Naive thymus-derived CD4-positive, alpha-beta T cell (primary cell): ENCODE measurements at regions not wholly inside any gene's neighbourhood (a gene's known extent, or its start where the extent isn't known, plus 50 kb on each side); places are given as distances from the start of the nearest gene placed in this dataset.

Source experiments
- ATAC-seq: fragments of 150-1000 bp; cut with Tn5 transposase; 2 replicates; pipeline ENCODE4 v1.10.0; 2021; ENCODE audit warnings: mild to moderate bottlenecking, moderate library complexity
- CTCF ChIA-PET: fragments of 350-600 bp; sonication (Branson Sonifier 250); formaldehyde crosslinking; loops from one replicate; lab custom pipeline; 2021; ENCODE audit warnings: antibody characterized with exemption; lab: Charles Lee
- POLR2A ChIA-PET: fragments of 350-600 bp; sonication (Branson Sonifier 250); formaldehyde crosslinking; loops from one replicate; lab custom pipeline; 2021; ENCODE audit warnings: antibody characterized with exemption, inconsistent platforms; lab: Charles Lee
- DNase-seq, 9 donors: peaks; one replicate each; pipeline versions ENCODE4 v3.0.0 to v3.0.0-alpha.2; 2020 to 2022; ENCODE audit warnings: mixed read lengths in 1 of 9
- H3K27ac ChIP-seq: one replicate; pipeline ENCODE4 v1.7.0; 2013; ENCODE audit warnings: mild to moderate bottlenecking, low read depth, low read length, moderate library complexity
- H3K27me3 ChIP-seq, 2 donors: one replicate each; pipeline ENCODE4 v1.7.0; 2013; ENCODE audit warnings: low read length in 2 of 2, mild to moderate bottlenecking in 2 of 2, moderate library complexity in 2 of 2; ENCODE audit not compliant: control insufficient read depth in 2 of 2, insufficient read depth in 2 of 2
- H3K36me3 ChIP-seq, 3 experiments: 1 replicate in 2 of 3; 2 replicates in 1 of 3; pipeline ENCODE4 v1.7.0; 2013; ENCODE audit warnings: low read length in 3 of 3, mild to moderate bottlenecking in 3 of 3, moderate library complexity in 1 of 3; ENCODE audit not compliant: insufficient read depth in 3 of 3, control insufficient read depth in 2 of 3
- H3K4me1 ChIP-seq, 2 donors: one replicate each; pipeline ENCODE4 v1.7.0; 2013; ENCODE audit warnings: low read length in 2 of 2, mild to moderate bottlenecking in 2 of 2, moderate library complexity in 1 of 2; ENCODE audit not compliant: control insufficient read depth in 2 of 2, insufficient read depth in 2 of 2
- H3K4me3 ChIP-seq: 2 replicates; pipeline ENCODE4 v1.7.0; 2013; ENCODE audit warnings: mild to moderate bottlenecking, low read length
- H3K9me3 ChIP-seq, 3 experiments: 1 replicate in 2 of 3; 2 replicates in 1 of 3; pipeline ENCODE4 v1.7.0; 2013; ENCODE audit warnings: low read length in 3 of 3; ENCODE audit not compliant: control insufficient read depth in 2 of 3
- H3K27ac Mint-ChIP-seq, 9 donors: one replicate each; pipeline ENCODE4 v1.8.0; 2020 to 2022; ENCODE audit warnings: mixed read lengths in 9 of 9, mild to moderate bottlenecking in 8 of 9, moderate library complexity in 5 of 9, inconsistent platforms in 2 of 9
- H3K27me3 Mint-ChIP-seq, 5 donors: one replicate each; pipeline ENCODE4 v1.8.0; 2021 to 2022; ENCODE audit warnings: mixed read lengths in 5 of 5, mild to moderate bottlenecking in 1 of 5
- H3K36me3 Mint-ChIP-seq, 5 donors: one replicate each; pipeline ENCODE4 v1.8.0; 2020 to 2022; ENCODE audit warnings: mixed read lengths in 5 of 5, mild to moderate bottlenecking in 3 of 5, inconsistent platforms in 1 of 5
- H3K4me1 Mint-ChIP-seq, 7 donors: one replicate each; pipeline ENCODE4 v1.8.0; 2020 to 2022; ENCODE audit warnings: mixed read lengths in 7 of 7, mild to moderate bottlenecking in 3 of 7, inconsistent platforms in 1 of 7
- H3K4me3 Mint-ChIP-seq, 10 donors: one replicate each; pipeline ENCODE4 v1.8.0; 2020 to 2022; ENCODE audit warnings: mild to moderate bottlenecking in 10 of 10, mixed read lengths in 10 of 10, moderate library complexity in 6 of 10, inconsistent platforms in 2 of 10
- H3K9me3 Mint-ChIP-seq, 11 donors: one replicate each; pipeline ENCODE4 v1.8.0; 2020 to 2022; ENCODE audit warnings: mixed read lengths in 11 of 11, mild to moderate bottlenecking in 4 of 11, inconsistent platforms in 1 of 11, moderate library complexity in 1 of 11
- intact Hi-C, 2 donors: fragments of 100-400 bp; cut with micrococcal nuclease; formaldehyde crosslinking; loops; one replicate each; pipeline ENCODE4 v1.15.1; 2023

- Histone ChIP-seq H3K9me3 (no peaks in the 10 kb centered on the region), H3K4me3 (no peak overlapping the region), H3K36me3 (no peaks in the 10 kb centered on the region), H3K27me3 (no peaks in the 10 kb centered on the region), H3K4me1 (no peaks in the 10 kb centered on the region), H3K27ac (no peak overlapping the region)
- peaks cover 0 to under 1% (median 0%) of the 10 kb centered on the region in 5 donors for H3K27me3 Mint-ChIP-seq
- no peak overlapping the region for H3K27ac Mint-ChIP-seq
- ChIA-PET POLR2A (no interaction called here), CTCF (no interaction called here)
- no peak overlapping the region for H3K4me3 Mint-ChIP-seq
- ATAC-seq = no peak
- no peak for DNase-seq
- H3K4me1 Mint-ChIP-seq = no peaks in the 10 kb centered on the region
- intact Hi-C loops = no loop called here
- no peaks in the 10 kb centered on the region for H3K9me3 Mint-ChIP-seq
- H3K36me3 Mint-ChIP-seq = no peaks in the 10 kb centered on the region
Observed at GRCh38 chr6:43853066-43853650, 83.1 kb downstream of the VEGFA start.

DNA sequence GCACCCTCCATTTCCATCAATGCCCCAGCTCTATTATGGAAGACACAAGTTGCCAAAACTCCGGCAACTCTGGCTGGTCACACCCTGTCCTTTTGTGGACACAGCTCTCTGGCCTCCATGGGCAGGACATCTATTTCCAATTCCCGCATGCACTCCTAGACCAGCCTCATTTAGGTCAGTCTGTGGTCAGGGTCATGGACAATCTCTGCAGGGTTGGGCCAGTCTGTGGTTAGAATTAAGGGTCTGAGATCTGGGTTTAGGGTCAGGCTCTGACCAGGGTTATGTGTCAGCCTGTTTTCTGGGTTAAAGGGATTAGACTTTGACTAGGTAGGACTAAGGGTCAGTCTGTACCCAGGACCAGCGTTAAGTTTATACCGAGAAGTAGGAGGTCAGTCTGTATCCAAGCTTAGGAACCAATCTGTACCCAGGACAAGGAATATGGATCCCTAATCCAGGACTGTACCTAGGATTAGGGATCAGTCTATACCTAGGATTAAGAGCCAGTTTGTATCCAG lies 82.4 kb downstream of the VEGFA start:
- H3K27me3 ChIP-seq = no peaks in the 10 kb centered on the region
- H3K36me3 ChIP-seq = no peaks in the 10 kb centered on the region
- H3K4me3 ChIP-seq = no peak overlapping the region
- Mint-ChIP-seq H3K4me3 (no peak overlapping the region), H3K27me3 (peaks cover 0 to 8% (median 0%) of the 10 kb centered on the region in 5 donors), H3K27ac (no peak overlapping the region), H3K9me3 (no peaks in the 10 kb centered on the region), H3K36me3 (no peaks in the 10 kb centered on the region), H3K4me1 (no peaks in the 10 kb centered on the region)
- ATAC-seq (no peak), DNase-seq (no peak)
- ChIA-PET CTCF (no interaction called here), POLR2A (no interaction called here)
- H3K27ac ChIP-seq = no peak overlapping the region
- intact Hi-C loops = no loop called here
- no peaks in the 10 kb centered on the region for H3K4me1 ChIP-seq
- no peaks in the 10 kb centered on the region for H3K9me3 ChIP-seq

- ATAC-seq (no peak), DNase-seq (no peak)
- no peak overlapping the region for H3K27ac ChIP-seq
- Mint-ChIP-seq H3K4me1 (no peaks in the 10 kb centered on the region), H3K27me3 (peaks cover 0 to 10% (median 0%) of the 10 kb centered on the region in 5 donors), H3K4me3 (no peak overlapping the region), H3K36me3 (no peaks in the 10 kb centered on the region), H3K9me3 (no peaks in the 10 kb centered on the region), H3K27ac (no peak overlapping the region)
- no peaks in the 10 kb centered on the region for H3K27me3 ChIP-seq
- H3K9me3 ChIP-seq = no peaks in the 10 kb centered on the region
- H3K4me3 ChIP-seq = no peak overlapping the region
- no peaks in the 10 kb centered on the region for H3K36me3 ChIP-seq
- ChIA-PET POLR2A (interaction anchor here (0.5 kb wide), 1 partner anchor 223 kb away, joined by 5 read pairs; no protein-coding TSS in a partner anchor), CTCF (no interaction called here)
- intact Hi-C loops = no loop called here
- H3K4me1 ChIP-seq = no peaks in the 10 kb centered on the region
Observed at GRCh38 chr6:43851204-43851865, 81.3 kb downstream of the VEGFA start.

DNA sequence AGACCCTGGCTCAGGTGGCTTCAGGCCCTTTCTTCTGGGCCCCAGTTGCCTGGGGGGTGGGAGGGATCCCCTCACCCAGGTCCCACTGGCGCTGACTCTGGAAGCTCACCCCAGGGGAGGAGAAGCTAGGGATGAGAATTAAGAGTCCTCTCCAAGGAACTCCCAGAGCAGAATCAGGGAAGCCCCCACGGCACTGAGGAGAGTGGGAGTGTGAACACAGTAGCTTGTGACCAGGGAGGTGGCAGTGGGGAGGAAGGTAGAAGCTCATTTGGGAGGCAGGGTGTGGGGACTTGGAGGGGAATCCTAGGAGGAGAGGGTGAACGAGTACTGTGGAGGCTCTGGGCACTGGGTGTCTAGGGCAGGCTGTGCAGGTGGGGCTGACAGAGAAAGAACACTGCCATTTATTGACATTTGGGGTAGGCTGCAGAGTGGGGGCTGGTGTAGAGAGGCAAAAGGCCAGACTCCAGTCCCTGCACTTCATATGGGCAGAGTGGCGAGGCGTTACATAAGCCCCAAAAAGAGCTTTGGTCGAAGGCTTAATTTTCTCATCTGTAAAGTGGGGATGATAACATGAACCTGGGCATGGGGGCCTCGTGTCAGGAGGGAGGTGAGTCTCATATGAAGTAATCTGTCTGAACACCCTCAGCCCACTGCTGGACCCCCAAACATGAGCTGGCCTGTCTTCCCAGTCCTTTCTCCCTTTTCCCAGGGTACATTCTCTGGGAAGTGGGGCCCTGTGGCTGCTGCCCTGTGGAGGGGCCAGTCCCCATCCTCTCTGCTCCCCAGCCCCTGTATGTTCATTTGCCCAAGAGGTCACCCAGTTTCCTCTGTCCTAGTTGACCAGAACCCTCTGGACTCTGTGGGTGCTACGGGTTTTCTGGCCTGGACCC lies 80.5 kb downstream of the VEGFA start:
- no peaks in the 10 kb centered on the region for H3K36me3 Mint-ChIP-seq
- H3K27ac ChIP-seq = no peak overlapping the region

GRCh38 chr6:43849844-43850243 lies 79.8 kb downstream of the VEGFA start:
- no peaks in the 10 kb centered on the region for H3K36me3 ChIP-seq
- H3K27ac ChIP-seq = no peak overlapping the region
- DNase-seq (no peak), ATAC-seq (no peak)
- no peaks in the 10 kb centered on the region for H3K27me3 ChIP-seq
- no peak overlapping the region for H3K4me3 ChIP-seq
- H3K27me3 Mint-ChIP-seq = peaks cover 0 to 16% (median 5%) of the 10 kb centered on the region in 5 donors
- H3K9me3 Mint-ChIP-seq = no peaks in the 10 kb centered on the region
- no peak overlapping the region for H3K4me3 Mint-ChIP-seq
- ChIA-PET CTCF (no interaction called here), POLR2A (no interaction called here)
- H3K9me3 ChIP-seq = no peaks in the 10 kb centered on the region
- no peak overlapping the region for H3K27ac Mint-ChIP-seq
- no peaks in the 10 kb centered on the region for H3K36me3 Mint-ChIP-seq
- H3K4me1 ChIP-seq = no peaks in the 10 kb centered on the region
- intact Hi-C loops = no loop called here
- no peaks in the 10 kb centered on the region for H3K4me1 Mint-ChIP-seq

More for the DNA sequence above, 80.5 kb downstream of the VEGFA start:
- Mint-ChIP-seq H3K4me3 (no peak overlapping the region), H3K27me3 (peaks cover 0 to 12% (median under 1%) of the 10 kb centered on the region in 5 donors), H3K27ac (no peak overlapping the region), H3K4me1 (no peaks in the 10 kb centered on the region), H3K9me3 (no peaks in the 10 kb centered on the region)
- Histone ChIP-seq H3K4me3 (no peak overlapping the region), H3K27me3 (no peaks in the 10 kb centered on the region), H3K36me3 (no peaks in the 10 kb centered on the region), H3K9me3 (no peaks in the 10 kb centered on the region), H3K4me1 (no peaks in the 10 kb centered on the region)
- intact Hi-C loops = no loop called here
- DNase-seq = no peak
- ChIA-PET CTCF (no interaction called here), POLR2A (no interaction called here)
- no peak for ATAC-seq

DNA sequence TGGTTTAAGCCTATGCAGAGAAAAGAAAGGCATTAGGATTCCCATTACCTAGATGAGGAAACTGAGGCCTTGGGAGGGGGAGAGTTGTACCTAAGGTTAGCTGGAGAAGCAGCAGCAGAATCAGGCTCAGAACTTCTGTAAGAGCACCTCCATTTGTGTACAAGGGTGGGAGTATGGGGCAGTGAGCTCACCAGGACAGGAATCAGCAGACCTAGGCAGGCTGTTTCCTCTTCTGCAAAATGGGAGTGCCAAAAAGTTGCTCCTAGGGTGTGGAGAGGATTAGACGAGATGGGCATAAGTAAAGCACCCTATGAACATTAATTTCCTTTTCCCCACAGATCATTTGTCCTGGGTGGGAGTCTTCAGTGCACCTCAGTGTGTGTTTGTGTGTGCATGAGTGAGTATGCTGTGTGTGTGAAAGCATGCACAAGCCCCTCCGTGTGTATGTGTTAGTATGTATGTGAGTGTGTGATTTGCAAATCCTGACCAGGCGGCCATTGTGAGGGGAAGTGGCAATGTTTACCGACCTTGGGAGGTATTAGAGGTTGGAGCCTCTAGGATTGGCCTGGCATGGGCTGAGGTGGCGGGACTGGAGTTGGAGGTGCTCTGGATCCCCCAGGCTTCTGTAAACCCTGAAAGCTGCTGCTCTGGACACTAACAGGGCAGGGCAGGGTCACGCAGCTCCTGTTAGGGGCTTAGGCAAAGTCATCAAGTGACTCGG lies 78.8 kb downstream of the VEGFA start:
- Mint-ChIP-seq H3K4me3 (no peak overlapping the region), H3K4me1 (peaks cover 0 to 2% (median 0%) of the 10 kb centered on the region in 7 donors), H3K36me3 (no peaks in the 10 kb centered on the region), H3K27me3 (peaks cover 0 to 20% (median 5%) of the 10 kb centered on the region in 5 donors), H3K9me3 (no peaks in the 10 kb centered on the region), H3K27ac (no peak overlapping the region)
- no peaks in the 10 kb centered on the region for H3K27me3 ChIP-seq
- H3K27ac ChIP-seq = no peak overlapping the region
- CTCF ChIA-PET = no interaction called here
- no peaks in the 10 kb centered on the region for H3K9me3 ChIP-seq
- no peaks in the 10 kb centered on the region for H3K36me3 ChIP-seq
- ATAC-seq = no peak
- DNase-seq = no peak
- H3K4me1 ChIP-seq = no peaks in the 10 kb centered on the region
- H3K4me3 ChIP-seq = no peak overlapping the region
- intact Hi-C loops = no loop called here
- POLR2A ChIA-PET = no interaction called here
